H9 (cell line): ENCODE measurements at regions not wholly inside any gene's neighbourhood (a gene's known extent, or its start where the extent isn't known, plus 50 kb on each side); places are given as distances from the start of the nearest gene placed in this dataset.

ENCODE experiments used
- DNase-seq: peaks from one replicate; pipeline ENCODE4 v3.0.0-alpha.2; 2017
- H2AFZ ChIP-seq: one replicate; pipeline ENCODE4 v1.6.1; 2013; ENCODE audit warnings: mild to moderate bottlenecking, low read length, control low read depth, moderate library complexity
- H2AK5ac ChIP-seq: 2 replicates; pipeline ENCODE4 v1.6.1; 2013; ENCODE audit warnings: low read length, control low read depth, mixed read lengths; ENCODE audit not compliant: insufficient read length
- H2BK120ac ChIP-seq: one replicate; pipeline ENCODE4 v1.6.1; 2013; ENCODE audit warnings: low read depth, mild to moderate bottlenecking, low read length, control low read depth, inconsistent platforms; ENCODE audit not compliant: poor library complexity, severe bottlenecking
- H2BK12ac ChIP-seq: 2 replicates; pipeline ENCODE4 v1.6.1; 2013; ENCODE audit warnings: low read length, control low read depth, mixed read lengths, low read depth; ENCODE audit not compliant: insufficient read length
- H2BK15ac ChIP-seq: 2 replicates; pipeline ENCODE4 v1.6.1; 2013; ENCODE audit warnings: low read depth, low read length, control low read depth
- H2BK20ac ChIP-seq: one replicate; pipeline ENCODE4 v1.6.1; 2013; ENCODE audit warnings: low read depth, mild to moderate bottlenecking, low read length, control low read depth, inconsistent platforms; ENCODE audit not compliant: poor library complexity, severe bottlenecking
- H2BK5ac ChIP-seq: 2 replicates; pipeline ENCODE4 v1.6.1; 2013; ENCODE audit warnings: low read length, control low read depth, mixed read lengths; ENCODE audit not compliant: insufficient read length
- H3K14ac ChIP-seq: 2 replicates; pipeline ENCODE4 v1.6.1; 2013; ENCODE audit warnings: low read length, control low read depth; ENCODE audit not compliant: insufficient read depth
- H3K18ac ChIP-seq: 2 replicates; pipeline ENCODE4 v1.6.1; 2013; ENCODE audit warnings: low read depth, mild to moderate bottlenecking, mixed read lengths, low read length, control low read depth; ENCODE audit not compliant: insufficient read length
- H3K23ac ChIP-seq: 2 replicates; pipeline ENCODE4 v1.6.1; 2013; ENCODE audit warnings: low read length, control low read depth, mixed read lengths, low read depth; ENCODE audit not compliant: insufficient read length
- H3K23me2 ChIP-seq: 2 replicates; pipeline ENCODE4 v1.6.1; 2013; ENCODE audit warnings: low read depth, mild to moderate bottlenecking, mixed read lengths, low read length, control low read depth; ENCODE audit not compliant: insufficient read length, poor library complexity, severe bottlenecking
- H3K27ac ChIP-seq: 2 replicates; pipeline ENCODE4 v1.5.1; 2013; ENCODE audit warnings: low read length, control low read depth, mixed read lengths, low read depth; ENCODE audit not compliant: insufficient read length
- H3K27me3 ChIP-seq: 2 replicates; pipeline ENCODE4 v1.6.1; 2013; ENCODE audit warnings: low read length, control low read depth, inconsistent platforms; ENCODE audit not compliant: insufficient read depth
- H3K4ac ChIP-seq: 2 replicates; pipeline ENCODE4 v1.6.1; 2013; ENCODE audit warnings: low read depth, mild to moderate bottlenecking, control low read depth, inconsistent platforms, low read length, moderate library complexity
- H3K4me1 ChIP-seq: 2 replicates; pipeline ENCODE4 v1.6.1; 2013; ENCODE audit warnings: low read length, control low read depth, inconsistent platforms; ENCODE audit not compliant: insufficient read depth
- H3K4me2 ChIP-seq: 2 replicates; pipeline ENCODE4 v1.6.1; 2013; ENCODE audit warnings: low read length, control low read depth, mixed read lengths; ENCODE audit not compliant: insufficient read length, insufficient read depth
- H3K56ac ChIP-seq: 2 replicates; pipeline ENCODE4 v1.6.1; 2013; ENCODE audit warnings: low read depth, mild to moderate bottlenecking, mixed read lengths, low read length, control low read depth; ENCODE audit not compliant: insufficient read length
- H3K79me1 ChIP-seq: 2 replicates; pipeline ENCODE4 v1.6.1; 2013; ENCODE audit warnings: low read depth, mild to moderate bottlenecking, moderate library complexity, low read length, control low read depth, inconsistent platforms; ENCODE audit not compliant: insufficient read depth, poor library complexity, severe bottlenecking
- H3K79me2 ChIP-seq: 2 replicates; pipeline ENCODE4 v1.6.1; 2013; ENCODE audit warnings: low read length, control low read depth, inconsistent platforms; ENCODE audit not compliant: insufficient read depth
- H3K9ac ChIP-seq: 2 replicates; pipeline ENCODE4 v1.6.1; 2013; ENCODE audit warnings: low read length, control low read depth, mixed read lengths; ENCODE audit not compliant: insufficient read length; ENCODE audit errors: extremely low read depth
- H3K9me3 ChIP-seq: one replicate; pipeline ENCODE4 v1.6.1; 2013; ENCODE audit warnings: low read depth, low read length, inconsistent platforms; ENCODE audit not compliant: control insufficient read depth
- H3T11ph ChIP-seq: one replicate; pipeline ENCODE4 v1.6.1; 2013; ENCODE audit warnings: mild to moderate bottlenecking, low read length, control low read depth, inconsistent platforms
- H4K20me1 ChIP-seq: one replicate; pipeline ENCODE4 v1.6.1; 2013; ENCODE audit not compliant: control insufficient read depth, insufficient read length, insufficient read depth
- H4K5ac ChIP-seq: 2 replicates; pipeline ENCODE4 v1.6.1; 2013; ENCODE audit warnings: low read depth, mild to moderate bottlenecking, mixed read lengths, low read length, control low read depth; ENCODE audit not compliant: insufficient read length
- H4K8ac ChIP-seq: replicated peaks from 2 replicates; pipeline ENCODE4 v1.6.1; 2013; ENCODE audit warnings: low read length, control low read depth, mixed read lengths, low read depth; ENCODE audit not compliant: insufficient read length
- H4K91ac ChIP-seq: 2 replicates; pipeline ENCODE4 v1.6.1; 2013; ENCODE audit warnings: low read depth, mild to moderate bottlenecking, moderate library complexity, mixed read lengths, low read length, control low read depth; ENCODE audit not compliant: insufficient read length
- H3K27ac Mint-ChIP-seq, 3 experiments: 2 replicates in 2 of 3; 3 replicates in 1 of 3; pipeline ENCODE4 v1.8.0; 2020 to 2021; ENCODE audit warnings: mixed read lengths in 3 of 3, mild to moderate bottlenecking in 1 of 3, moderate library complexity in 1 of 3
- H3K27me3 Mint-ChIP-seq: 2 replicates; pipeline ENCODE4 v1.8.0; 2021; ENCODE audit warnings: low read depth, mild to moderate bottlenecking, moderate library complexity, mixed read lengths
- H3K36me3 Mint-ChIP-seq, 3 experiments: 2 replicates in 2 of 3; 3 replicates in 1 of 3; pipeline ENCODE4 v1.8.0; 2020 to 2021; ENCODE audit warnings: low read depth in 3 of 3, mixed read lengths in 3 of 3; ENCODE audit not compliant: insufficient read depth in 1 of 3
- H3K4me1 Mint-ChIP-seq, 2 experiments: 2 replicates each; pipeline ENCODE4 v1.8.0; 2020; ENCODE audit warnings: mixed read lengths in 2 of 2
- H3K4me3 Mint-ChIP-seq, 2 experiments: 2 replicates in 1 of 2; 3 replicates in 1 of 2; pipeline ENCODE4 v1.8.0; 2020 to 2021; ENCODE audit warnings: mild to moderate bottlenecking in 2 of 2, mixed read lengths in 2 of 2, moderate library complexity in 1 of 2
- H3K9me3 Mint-ChIP-seq, 2 experiments: 2 replicates in 1 of 2; 3 replicates in 1 of 2; pipeline ENCODE4 v1.8.0; 2020; ENCODE audit warnings: mild to moderate bottlenecking in 2 of 2, mixed read lengths in 2 of 2, moderate library complexity in 1 of 2
- CTCF ChIP-seq: fragments of 200-600 bp; sonication (generic); conservative IDR thresholded peaks from 3 replicates; pipeline ENCODE4 v1.8.0; 2021; ENCODE audit warnings: antibody characterized with exemption, mild to moderate bottlenecking
- WGBS: extraction: QIAGEN DNeasy Blood & Tissue Kit; methylation state at CpG from one replicate; pipeline ENCODE4 v1.1.7; 2013; ENCODE audit warnings: missing lambda C conversion rate, low lambda C conversion rate, mixed read lengths; ENCODE audit not compliant: insufficient read length; ENCODE audit errors: extremely low coverage; 5-methylcytosine and 5-hydroxymethylcytosine counted together

- no peak overlapping the region; the same call in 1 of the 2 replicates for H3K14ac ChIP-seq
- H4K8ac ChIP-seq: no peak overlapping the region
- H2BK120ac ChIP-seq: no peak overlapping the region
- no peaks in the 10 kb centered on the region for H3K27me3 ChIP-seq
- no peak overlapping the region for H2BK12ac ChIP-seq
- peaks cover 29% of the 10 kb centered on the region for H3K27me3 Mint-ChIP-seq
- no peak for TF ChIP-seq CTCF
- H4K91ac ChIP-seq: no peak overlapping the region
- no peak overlapping the region for H3K18ac ChIP-seq
- no peak overlapping the region for H3K27ac Mint-ChIP-seq
- no peak overlapping the region for H3K27ac ChIP-seq
- WGBS: no CpG with 5 or more reads among the region's 3 CpGs
- H3K4me1 Mint-ChIP-seq: peaks cover 6 to 12% of the 10 kb centered on the region in 2 experiments
- H2BK20ac ChIP-seq: no peak overlapping the region
- H3K9me3 Mint-ChIP-seq: peaks cover 3 to 4% of the 10 kb centered on the region in 2 experiments; a peak in 2 of 5 replicates
- no peak overlapping the region for H3K4me3 Mint-ChIP-seq
- no peaks in the 10 kb centered on the region for H3K79me1 ChIP-seq
- DNase-seq: no peak
- no peak overlapping the region for H2BK5ac ChIP-seq
- H4K5ac ChIP-seq: no peak overlapping the region
- no peak overlapping the region for H2BK15ac ChIP-seq
- H2AK5ac ChIP-seq: no peak overlapping the region
- no peak overlapping the region for H3K56ac ChIP-seq
- no peak overlapping the region for H3K23ac ChIP-seq
- H3T11ph ChIP-seq: no peak overlapping the region
- H3K79me2 ChIP-seq: no peaks in the 10 kb centered on the region
- no peak overlapping the region for H3K4me2 ChIP-seq
- H3K9ac ChIP-seq: no peak overlapping the region
- H3K4ac ChIP-seq: no peak overlapping the region
- no peaks in the 10 kb centered on the region for H3K9me3 ChIP-seq
- H3K4me1 ChIP-seq: no peaks in the 10 kb centered on the region
- no peaks in the 10 kb centered on the region for H4K20me1 ChIP-seq
- H2AFZ ChIP-seq: no peak overlapping the region
- H3K23me2 ChIP-seq: no peaks in the 10 kb centered on the region
- H3K36me3 Mint-ChIP-seq: no peaks in the 10 kb centered on the region
Measured at GRCh38 chr1:177384461-177384860, 213.7 kb downstream of the BRINP2 start.
